Left hindlimb (tissue), 1 donor: ENCODE measurements at regions not wholly inside any gene's neighbourhood (a gene's known extent, or its start where the extent isn't known, plus 50 kb on each side); places are given as distances from the start of the nearest gene placed in this dataset.
"Not testable (repeated sequence)": the region's sequence is repeated elsewhere in the genome, so short reads cannot be mapped to it uniquely, and the experiment has no call there.

Experiments
- DNase-seq: peaks from one replicate; pipeline ENCODE4 v3.0.0-alpha.2; 2018

- no peak for DNase-seq
These were observed 52.0 kb downstream of the ZC3H11B start for GRCh38 chr1:219560856-219561255.

- DNase-seq = no peak
These were observed 53.0 kb downstream of the ZC3H11B start for GRCh38 chr1:219559899-219560298.

GRCh38 chr1:219555806-219556205, 57.1 kb downstream of the ZC3H11B start:
- DNase-seq = no peak

GRCh38 chr1:219555031-219555692, 57.7 kb downstream of the ZC3H11B start:
- no peak for DNase-seq

GRCh38 chr1:219553934-219554502, 58.9 kb downstream of the ZC3H11B start:
- no peak for DNase-seq

GRCh38 chr1:219550201-219550600, 62.7 kb downstream of the ZC3H11B start:
- DNase-seq = peak; percentile 69

GRCh38 chr1:219549215-219549614, 63.7 kb downstream of the ZC3H11B start:
- no peak for DNase-seq

GRCh38 chr1:219548386-219548785, 64.5 kb downstream of the ZC3H11B start:
- DNase-seq = no peak

GRCh38 chr1:219545756-219546155, 67.1 kb downstream of the ZC3H11B start:
- not testable (repeated sequence) for DNase-seq

- DNase-seq = no peak
These were observed 68.6 kb downstream of the ZC3H11B start for GRCh38 chr1:219544163-219544846.

- no peak for DNase-seq
These were observed 69.9 kb downstream of the ZC3H11B start for GRCh38 chr1:219542828-219543518.

GRCh38 chr1:219541946-219542345, 71.0 kb downstream of the ZC3H11B start:
- DNase-seq = no peak

GRCh38 chr1:219539645-219540254, 73.2 kb downstream of the ZC3H11B start:
- no peak for DNase-seq

- no peak for DNase-seq
These were observed 74.0 kb downstream of the ZC3H11B start for GRCh38 chr1:219538886-219539285.

- no peak for DNase-seq
These were observed 75.7 kb downstream of the ZC3H11B start for GRCh38 chr1:219537223-219537631.

- DNase-seq = no peak
These were observed 76.9 kb downstream of the ZC3H11B start for GRCh38 chr1:219536038-219536437.

- DNase-seq = no peak
These were observed 77.9 kb downstream of the ZC3H11B start for GRCh38 chr1:219534991-219535390.

GRCh38 chr1:219533280-219533679, 79.6 kb downstream of the ZC3H11B start:
- peak; percentile 34 for DNase-seq

- DNase-seq = no peak
These were observed 83.8 kb downstream of the ZC3H11B start for GRCh38 chr1:219529116-219529515.

GRCh38 chr1:219528633-219529032, 84.3 kb downstream of the ZC3H11B start:
- DNase-seq = no peak

GRCh38 chr1:219527994-219528393, 84.9 kb downstream of the ZC3H11B start:
- no peak for DNase-seq

GRCh38 chr1:219526074-219526473, 86.8 kb downstream of the ZC3H11B start:
- DNase-seq = no peak

GRCh38 chr1:219523411-219523810, 89.5 kb downstream of the ZC3H11B start:
- no peak for DNase-seq
